Fibroblast of skin of right biceps (primary cell): ENCODE measurements at regions not wholly inside any gene's neighbourhood (a gene's known extent, or its start where the extent isn't known, plus 50 kb on each side); places are given as distances from the start of the nearest gene placed in this dataset.
A peak's percentile ranks its signal among the peaks of the same experiment; 100 is the strongest.
"Not testable (repeated sequence)": the region's sequence is repeated elsewhere in the genome, so short reads cannot be mapped to it uniquely, and the experiment has no call there.

ENCODE experiments used
- DNase-seq: peaks from one replicate; pipeline ENCODE4 v3.0.0-alpha.2; 2013

DNA sequence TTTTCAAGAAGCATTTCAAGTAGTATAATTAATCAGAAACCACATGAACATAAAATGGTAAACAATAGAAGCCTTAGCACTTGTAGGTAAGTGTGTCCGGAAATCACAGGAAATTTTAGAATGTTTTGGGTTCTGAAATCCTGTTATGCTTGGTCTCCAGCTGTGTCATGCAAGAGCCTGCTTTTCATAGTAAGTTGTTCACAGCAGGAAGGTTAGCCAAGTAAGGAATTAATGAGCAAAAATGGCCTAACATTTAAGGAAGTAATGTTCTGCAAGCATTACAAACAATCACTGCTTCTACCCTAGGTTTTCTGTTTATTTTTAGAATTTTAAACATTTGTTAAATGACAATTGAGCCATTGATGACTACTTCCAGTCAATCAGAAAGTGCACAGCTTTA, 669.5 kb downstream of the SLCO4C1 start:
- no peak for DNase-seq

DNA sequence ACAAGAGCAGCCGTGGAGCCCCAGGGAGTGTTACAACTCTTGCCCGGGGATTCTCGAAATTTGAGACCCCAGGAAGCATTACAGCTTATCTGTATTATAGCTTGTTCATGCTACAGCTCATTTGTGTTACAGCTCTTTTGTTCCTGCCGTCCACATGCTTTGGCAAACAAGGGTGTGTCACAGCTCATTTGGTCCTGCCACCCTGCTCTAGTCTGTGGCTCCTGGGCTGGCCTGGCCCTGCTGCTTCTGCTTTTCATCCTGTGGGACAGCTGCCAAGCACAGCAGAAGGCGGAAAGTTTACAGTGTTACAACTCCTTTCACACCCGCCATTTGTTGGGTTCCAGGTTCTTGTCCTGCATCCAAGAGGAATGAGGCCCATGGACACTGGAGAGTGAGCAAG, 685.0 kb downstream of the SLCO4C1 start:
- DNase-seq = no peak

DNA sequence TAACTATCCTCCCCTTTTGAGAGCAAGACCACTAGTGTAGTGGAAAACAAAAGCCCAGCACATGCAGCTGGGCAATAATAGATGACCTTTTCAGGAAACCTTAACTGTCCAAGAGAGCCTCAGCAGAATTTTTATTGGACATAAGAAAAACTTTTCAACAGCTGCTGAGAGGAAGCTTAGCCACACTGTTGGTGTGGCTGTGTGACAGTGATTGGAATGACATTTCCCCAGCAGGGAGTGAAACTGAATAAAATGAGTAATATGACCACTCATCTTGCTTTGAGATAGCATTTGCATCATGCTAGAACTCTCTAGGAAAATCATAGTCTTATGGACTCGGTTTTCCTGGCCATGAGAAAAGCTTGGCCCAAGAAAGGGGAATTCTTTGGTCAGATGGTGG, 687.8 kb downstream of the SLCO4C1 start:
- DNase-seq = no peak

DNA sequence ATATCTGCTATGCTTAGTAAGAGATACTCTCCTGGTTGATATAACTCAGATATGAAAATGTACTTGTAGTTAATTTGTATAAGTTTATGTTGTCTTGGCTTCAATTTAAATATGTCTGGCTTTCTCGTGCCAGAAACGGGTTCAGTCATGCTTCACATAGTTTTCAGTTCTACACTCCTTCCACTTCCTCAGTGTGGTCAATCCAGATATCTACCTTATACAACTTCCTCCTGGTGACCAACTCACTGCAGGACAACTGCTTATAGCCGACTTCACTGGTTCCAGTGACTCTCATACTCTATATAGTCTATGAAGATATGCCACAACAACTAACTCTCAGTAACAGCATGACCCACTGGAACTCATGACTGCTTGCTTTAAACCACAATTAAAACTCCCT, 690.4 kb downstream of the SLCO4C1 start:
- DNase-seq = no peak

DNA sequence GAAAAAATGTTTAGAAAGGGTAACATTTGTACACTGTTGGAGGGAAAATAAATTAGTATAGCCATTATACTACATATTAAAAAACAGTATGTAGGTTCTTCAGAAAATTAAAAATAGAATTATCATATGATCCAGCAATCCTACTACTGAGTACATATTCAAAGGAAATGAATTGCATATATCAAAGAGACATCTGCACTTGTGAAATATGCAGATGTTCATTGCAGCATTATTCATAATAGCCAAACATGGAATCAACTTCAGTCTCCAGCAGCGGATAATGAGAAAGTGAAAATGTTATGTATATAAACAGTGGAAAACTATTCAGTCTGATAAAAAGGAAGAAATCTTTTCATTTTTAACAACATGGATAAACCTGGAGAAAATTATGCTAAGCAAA, 695.5 kb downstream of the SLCO4C1 start:
- no peak for DNase-seq

DNA sequence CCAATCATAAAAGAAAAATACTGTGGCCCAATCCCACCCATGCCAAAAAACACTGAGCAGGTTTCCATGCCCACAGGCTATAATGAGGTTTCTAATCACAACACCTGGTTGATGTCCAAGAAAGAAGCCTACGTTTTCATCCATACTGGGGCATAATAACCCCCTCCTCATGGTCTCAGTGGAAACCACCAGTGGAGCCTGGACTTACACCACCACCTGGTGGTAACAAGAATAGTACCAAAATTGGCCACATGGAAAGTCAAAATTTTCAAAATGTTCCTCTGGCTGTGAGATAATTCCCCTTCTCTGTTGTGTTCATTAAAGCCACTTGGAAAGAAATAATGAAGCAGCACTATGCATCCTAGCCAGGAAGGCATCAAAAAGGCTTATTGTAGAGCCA, 687.3 kb upstream of the ST8SIA4 start:
- no peak for DNase-seq

DNA sequence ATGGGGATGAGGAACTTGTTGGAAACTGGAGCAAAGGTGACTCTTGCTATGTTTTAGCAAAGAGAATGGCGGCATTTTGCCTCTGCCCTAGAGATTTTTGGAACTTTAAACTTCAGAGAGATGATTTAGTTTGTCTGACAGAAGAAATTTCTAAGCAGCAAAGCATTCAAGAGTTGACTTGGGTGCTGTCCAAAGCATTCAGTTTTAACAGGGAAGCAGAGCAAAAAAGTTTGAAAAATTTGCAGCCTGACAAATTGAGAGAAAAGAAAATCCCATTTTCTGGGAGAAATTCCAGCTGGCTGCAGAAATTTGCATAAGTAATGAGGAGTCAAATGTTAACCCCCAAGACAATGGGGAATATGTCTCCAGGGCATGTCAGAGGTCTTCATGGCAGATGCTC, 682.3 kb upstream of the ST8SIA4 start:
- no peak for DNase-seq

DNA sequence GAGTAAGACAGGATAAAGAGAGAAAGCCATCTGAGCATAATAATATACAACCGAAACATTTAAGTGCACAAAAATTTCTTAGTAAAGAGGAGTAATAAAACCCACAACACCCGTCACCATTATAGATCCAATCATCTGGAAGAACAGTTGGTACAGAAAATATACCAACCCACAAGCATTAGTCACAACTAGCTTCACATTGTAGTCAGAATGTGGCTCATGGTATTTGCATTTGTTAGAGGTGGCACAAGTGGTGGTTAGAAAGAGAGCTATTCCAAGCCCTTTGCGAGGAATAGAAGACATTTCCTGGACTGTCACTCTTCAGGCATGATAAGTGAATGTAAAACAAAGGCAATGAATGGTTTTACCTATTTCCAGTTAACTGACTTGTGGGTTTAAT, 677.5 kb upstream of the ST8SIA4 start:
- DNase-seq = peak; percentile 6

DNA sequence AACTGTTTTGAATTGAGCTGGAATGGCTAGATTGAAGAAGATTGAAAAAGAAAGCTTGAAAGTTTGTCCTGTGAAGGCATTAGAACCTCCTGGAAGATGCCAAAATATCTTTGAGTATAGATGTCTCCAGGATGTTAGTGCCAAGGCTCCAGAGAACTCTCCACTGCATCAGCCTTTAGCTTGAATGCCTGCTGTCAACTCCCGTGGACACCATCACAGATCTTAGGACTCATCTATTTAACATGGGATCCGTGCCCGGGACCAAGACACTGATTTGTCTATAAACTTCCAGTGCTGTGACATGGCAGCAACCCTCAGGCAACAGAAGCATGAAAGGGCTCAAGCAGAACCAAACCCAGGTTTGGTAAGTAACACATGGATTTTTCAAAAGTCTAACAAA, 670.9 kb upstream of the ST8SIA4 start:
- DNase-seq = no peak

DNA sequence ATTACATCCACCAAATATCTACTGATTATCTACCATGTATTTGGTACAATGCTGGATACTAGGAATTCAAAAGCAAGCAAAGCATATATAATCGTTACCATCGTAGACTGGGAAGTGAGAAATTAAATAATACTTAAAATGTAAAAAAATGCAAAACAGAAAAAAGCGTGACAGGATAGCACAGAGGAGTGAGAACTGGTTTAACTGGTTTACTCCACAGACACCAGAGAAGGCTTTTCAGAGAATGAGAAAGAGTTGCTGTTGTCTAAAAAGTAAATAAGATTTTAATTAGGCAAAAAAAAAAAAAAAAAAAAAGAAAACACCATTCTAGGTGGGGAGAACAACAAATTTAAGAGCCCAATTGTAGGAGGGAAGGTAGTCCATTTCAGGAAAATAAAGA, 657.9 kb upstream of the ST8SIA4 start:
- no peak for DNase-seq

DNA sequence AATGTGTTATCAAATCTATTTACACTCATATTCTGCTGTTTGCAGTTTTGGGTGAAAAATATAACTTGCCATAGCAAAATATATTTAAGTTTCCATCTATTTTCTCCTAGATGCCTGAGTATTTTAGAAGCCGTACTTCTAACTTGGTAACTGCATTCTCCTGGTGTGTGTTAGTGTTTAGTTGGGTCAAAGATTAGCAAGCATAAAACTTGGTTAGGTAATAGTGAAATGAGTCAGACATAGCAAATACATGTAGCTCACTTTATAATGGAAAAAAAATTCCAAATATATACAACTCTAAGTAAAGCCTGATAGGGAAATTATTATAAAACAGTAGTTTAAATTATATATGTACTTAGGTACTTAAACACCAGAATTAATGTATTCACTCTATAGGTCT, 640.7 kb upstream of the ST8SIA4 start:
- peak; percentile 12 for DNase-seq

DNA sequence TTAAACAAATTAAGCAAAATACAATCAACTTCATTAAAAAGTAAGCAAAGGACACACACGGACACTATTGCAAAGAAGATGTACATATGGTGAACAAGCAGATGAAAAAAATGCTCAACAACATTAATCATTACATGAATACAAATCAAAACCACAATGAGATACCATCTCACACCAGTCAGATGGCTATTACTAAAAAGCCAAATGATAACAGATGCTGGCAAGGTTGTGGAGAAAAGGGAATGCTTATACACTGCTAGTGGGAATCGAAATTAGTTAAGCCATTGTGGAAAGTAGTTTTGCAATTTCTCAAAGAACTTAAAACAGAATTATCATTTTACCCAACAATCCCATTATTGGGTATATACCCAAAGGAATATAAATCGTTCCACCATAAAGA, 636.2 kb upstream of the ST8SIA4 start:
- peak; percentile 26 for DNase-seq

DNA sequence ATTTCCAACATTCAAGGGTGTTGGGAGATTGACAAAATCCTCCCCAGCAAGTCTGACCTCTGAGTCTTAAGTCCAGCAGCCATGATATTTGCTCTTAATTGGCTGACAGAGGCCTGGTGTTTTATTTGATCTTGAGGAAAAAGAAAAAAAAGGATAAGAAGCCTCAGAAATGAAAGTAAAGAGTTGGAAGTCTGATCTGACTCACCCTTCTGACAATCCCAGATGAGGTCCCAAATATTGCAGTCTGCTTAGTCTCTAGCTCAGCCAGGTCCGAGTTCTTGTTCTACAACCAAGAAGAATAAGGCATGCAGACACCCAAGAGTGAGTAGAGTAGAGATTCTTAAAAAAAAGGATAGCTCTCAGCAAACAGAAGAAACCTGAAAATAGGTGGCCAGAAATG, 632.5 kb upstream of the ST8SIA4 start:
- DNase-seq = peak; percentile 11

DNA sequence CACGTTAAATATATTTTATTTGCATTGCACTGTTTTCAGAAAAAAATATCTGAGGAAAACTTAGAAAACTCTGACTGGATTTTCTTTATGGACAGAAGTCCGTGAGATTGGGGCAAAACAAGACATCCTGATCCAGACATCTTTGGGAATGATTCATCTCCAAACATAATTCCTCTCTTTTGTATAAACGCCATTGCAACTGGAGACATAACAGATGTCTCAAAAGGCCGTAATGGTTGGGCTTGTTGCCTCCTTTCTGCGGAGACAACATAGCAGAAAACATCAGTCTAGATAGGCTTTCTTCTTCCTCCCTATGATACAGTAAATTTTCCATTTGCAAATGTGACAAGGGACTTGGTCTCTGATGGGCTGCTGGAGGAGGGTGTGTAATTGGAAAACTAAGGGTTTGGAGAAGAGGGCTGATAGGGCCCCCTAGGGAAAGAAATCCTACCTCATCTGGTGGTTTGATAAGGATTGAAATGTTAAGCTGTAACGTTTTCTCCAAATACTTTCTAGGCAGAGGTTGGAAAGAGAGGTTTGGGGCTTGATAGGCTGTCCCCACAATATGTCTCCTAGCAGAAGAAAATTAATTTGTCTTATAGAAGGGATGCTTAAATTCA, 631.5 kb upstream of the ST8SIA4 start:
- DNase-seq = peak; percentile 23

DNA sequence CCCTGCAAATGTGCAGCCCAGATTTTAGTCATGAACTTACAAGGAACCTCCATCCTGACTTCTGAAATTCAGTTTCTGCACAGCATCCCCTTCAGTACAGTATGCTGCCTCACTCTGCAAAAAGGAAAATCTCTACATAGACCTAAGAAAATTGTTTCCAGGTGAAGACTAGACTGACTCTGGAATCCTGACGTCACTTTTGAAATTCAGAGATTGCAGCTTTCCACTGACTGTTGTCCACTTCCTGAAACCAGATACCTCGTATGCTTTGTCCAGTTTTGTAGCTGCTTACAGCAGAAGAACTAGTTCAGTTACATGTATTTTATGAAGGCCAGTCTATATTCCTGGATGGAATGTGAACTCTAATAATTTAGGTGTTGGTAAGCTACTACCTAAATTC, 629.3 kb upstream of the ST8SIA4 start:
- DNase-seq = peak; percentile 12

DNA sequence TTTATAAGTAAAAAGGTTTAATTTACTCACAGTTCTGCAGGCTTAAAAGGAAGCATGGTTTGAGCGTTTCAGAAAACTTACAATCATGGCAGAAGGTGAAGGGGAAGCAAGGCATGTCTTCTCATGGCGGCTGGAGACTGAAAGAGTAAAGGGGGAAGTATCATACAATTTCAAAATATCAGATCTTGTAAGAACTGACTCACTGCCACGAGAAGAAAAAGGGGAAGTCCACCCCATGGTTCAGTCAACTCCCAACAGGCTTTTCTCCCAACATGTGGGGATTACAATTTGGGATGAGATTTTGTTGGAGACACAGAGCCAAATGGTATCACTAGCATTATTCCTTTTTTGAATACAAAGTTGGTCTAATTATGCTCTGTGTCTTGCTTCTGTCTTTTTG, 627.9 kb upstream of the ST8SIA4 start:
- no peak for DNase-seq

DNA sequence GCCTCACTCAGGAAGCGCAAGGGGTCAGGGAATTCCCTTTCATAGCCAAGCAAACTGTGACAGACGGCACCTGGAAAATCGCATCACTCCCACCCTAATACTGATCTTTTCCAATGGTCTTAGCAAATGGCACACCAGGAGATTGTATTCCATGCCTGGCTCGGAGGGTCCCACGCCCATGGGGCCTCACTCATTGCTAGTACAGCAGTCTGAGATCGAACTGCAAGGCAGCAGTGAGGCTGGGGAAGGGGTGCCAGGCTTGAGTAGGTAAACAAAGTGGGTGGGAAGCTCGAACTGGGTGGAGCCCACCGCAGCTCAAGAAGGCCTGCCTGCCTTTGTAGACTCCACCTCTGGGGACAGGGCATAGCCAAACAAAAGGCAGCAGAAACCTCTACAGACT, 626.0 kb upstream of the ST8SIA4 start:
- not testable (repeated sequence) for DNase-seq

DNA sequence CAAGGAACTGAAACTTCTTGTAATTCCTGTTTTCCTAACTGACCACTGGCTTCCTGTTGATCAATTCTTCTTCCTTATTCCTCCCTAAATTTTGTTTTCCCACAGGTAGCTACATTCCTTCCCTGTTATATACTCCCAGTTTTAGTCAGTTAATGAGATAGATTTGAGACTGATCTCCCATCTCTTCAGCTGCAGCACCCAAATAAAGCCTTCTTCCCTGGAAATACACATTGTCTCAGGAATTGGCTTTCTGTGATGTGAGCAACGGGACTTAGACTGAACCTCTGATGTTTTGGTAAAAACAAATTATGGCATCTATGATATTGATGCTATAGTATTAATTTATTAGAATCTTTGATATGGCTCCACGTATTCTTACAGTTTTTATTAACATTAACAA, 617.3 kb upstream of the ST8SIA4 start:
- no peak for DNase-seq

DNA sequence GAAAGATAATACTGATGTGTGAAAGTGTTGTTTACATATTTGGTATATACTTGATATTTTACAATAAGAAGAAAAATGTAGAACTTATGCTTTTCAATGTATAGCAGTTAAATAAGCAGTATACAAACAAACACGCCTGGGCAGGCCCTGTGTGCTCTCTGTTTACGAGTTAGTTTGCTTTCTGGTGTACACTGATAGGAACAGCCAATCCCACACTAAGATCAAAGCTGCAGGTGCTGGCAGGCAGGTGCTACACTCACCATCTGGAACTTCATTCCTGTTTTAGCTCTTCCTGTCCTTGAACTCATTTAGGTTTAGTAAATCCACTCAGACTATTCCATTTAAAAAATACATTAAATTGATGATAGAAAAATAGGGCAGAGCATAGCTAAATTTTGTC, 614.7 kb upstream of the ST8SIA4 start:
- no peak for DNase-seq

DNA sequence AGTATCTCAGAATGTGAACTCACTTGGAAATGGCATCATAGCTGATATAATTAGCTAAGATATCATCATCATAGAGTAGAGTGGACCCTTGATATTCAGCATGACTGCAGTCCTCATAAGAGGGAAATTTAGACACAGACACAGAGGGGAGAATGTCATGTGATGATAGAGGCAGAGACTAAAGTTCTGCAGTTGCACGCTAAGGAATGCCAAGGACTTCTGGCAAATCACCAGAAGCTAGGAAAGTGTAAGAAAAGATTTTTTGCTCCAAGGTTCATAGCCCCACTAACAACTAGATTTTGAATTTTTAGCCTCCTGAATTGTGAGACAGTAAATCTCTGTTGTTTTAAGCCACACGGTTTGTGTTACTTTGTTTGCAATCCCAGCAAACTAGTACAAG, 612.6 kb upstream of the ST8SIA4 start:
- DNase-seq = no peak

DNA sequence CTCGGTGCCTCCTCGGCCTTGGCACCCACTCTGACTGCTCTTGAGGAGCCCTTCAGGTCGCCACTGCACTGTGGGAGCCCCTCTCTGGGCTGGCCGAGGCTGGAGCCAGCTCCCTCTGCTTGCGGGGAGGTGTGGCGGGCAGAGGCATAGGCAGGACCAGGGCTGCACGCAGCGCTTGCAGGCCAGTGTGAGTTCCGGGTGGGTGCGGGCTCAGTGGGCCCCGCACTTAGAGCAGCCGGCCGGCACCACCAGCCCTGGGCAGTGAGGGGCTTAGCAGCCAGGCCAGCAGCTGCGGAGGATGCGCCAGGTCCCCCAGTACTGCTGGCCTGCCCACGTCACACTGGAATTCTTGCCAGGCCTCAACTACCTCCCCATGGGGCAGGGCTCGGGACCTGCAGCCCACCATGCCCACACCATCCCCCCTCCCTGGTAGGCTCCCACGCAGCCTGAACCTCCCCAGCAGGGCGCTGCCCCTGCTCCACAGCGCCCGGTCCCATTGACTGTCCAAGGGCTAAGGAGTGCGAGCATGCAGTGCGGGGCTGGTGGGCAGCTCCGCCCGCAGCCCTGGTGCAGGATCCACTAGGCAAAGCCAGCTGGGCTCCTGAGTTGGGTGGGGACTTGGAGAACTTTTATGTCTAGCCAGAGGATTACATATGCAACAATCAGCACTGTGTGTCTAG, 602.9 kb upstream of the ST8SIA4 start:
- DNase-seq = no peak

DNA sequence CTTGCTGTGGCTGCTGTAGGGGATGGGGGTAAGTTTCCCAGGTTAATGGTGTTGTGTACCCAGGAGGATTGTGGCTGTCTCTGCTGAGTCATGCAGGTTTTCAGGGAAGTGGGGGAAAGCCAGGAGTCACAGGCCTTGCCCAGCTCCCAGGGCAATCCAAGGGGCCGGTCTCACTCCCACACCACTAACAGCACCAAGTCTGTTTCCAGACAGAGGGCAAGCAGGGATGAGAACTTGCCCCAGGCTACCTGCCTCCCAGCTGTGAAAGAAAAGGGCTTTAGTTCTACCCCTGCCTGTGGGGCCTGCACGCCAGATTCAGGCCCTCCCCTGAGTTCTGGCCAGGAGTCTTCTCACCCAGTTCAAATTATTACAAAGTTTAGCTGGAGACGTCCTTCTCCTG, 579.8 kb upstream of the ST8SIA4 start:
- no peak for DNase-seq

DNA sequence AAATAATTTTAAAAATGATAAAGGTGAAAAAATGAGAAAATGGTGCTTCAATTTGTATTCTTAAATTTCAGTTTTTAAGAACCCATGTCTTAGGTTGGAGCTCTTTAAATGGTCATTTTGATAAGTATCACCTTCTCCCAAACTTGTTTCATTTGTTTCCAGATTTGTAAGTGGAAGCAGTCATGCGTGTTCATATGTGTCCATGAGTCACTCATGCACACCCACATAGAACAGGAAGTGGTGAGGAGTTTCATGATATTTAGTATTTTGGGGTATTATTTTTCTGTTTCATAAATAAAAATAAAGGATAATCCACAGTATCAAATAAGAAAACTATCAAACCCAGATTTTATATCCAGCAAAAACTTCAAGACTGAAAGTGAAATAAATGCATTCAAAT, 570.4 kb upstream of the ST8SIA4 start:
- peak; percentile 13 for DNase-seq

DNA sequence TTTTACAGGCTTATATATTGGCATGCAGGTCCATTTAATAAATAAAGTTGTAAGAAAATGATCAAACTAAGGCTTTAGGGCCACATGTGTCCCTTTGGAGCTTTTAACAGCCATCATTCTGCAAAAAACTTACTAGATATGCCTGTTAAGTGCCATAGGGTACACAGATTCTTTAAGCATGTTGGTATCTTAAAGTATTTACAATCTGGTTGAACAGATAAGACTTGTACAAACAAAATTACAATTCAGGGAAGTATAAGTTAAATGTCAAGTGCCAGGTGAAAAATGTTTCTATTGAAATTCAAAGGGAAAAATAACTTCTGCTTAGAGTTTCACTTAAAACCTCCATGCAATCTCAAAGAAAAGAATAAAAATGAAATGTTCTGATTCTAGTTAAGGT, 558.4 kb upstream of the ST8SIA4 start:
- no peak for DNase-seq

DNA sequence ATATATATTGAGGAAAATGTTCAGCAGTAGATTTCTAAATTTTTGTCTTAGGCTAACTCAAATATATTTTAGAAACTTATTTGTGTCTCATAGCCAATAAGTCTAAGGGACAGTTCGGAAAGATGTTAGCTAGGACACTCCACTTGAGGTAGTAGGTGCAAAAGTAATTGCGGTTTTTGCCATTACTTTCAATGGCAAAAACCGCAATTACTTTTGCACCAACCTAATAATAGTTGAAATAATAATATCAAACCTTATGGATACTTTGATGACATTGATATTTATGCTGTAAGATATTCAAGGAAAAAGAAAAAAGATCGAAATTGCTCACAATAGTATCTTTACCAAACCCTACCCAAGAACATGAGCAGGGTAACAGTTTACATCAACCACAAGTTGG, 555.5 kb upstream of the ST8SIA4 start:
- no peak for DNase-seq
